ENCODE measurements at regions not wholly inside any gene's neighbourhood (a gene's known extent, or its start where the extent isn't known, plus 50 kb on each side); places are given as distances from the start of the nearest gene placed in this dataset.
"Not testable (repeated sequence)": the region's sequence is repeated elsewhere in the genome, so short reads cannot be mapped to it uniquely, and the experiment has no call there.

DNA sequence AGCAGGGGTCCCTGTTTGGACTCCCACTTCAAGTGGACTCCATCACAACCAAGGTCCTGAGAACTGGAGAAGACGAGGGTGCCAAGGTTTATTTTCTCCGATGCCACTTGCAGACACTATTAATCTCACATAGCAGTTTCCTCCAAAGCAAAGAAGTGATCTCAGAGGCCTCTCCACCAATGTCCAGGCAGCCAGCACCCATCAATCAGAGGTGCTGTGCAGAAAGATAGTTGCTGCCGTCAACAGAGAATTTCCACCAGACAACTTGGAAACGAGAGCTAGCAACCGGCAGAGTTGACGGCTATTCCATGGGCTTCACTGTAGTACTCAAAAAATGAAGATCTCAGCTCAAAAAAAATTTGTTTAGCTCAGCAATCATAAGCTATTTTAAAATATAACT is 438.6 kb upstream of the PFKP start:
- DNase-seq (ENCODE audit: low read depth in 2 of 2): no peak

DNA sequence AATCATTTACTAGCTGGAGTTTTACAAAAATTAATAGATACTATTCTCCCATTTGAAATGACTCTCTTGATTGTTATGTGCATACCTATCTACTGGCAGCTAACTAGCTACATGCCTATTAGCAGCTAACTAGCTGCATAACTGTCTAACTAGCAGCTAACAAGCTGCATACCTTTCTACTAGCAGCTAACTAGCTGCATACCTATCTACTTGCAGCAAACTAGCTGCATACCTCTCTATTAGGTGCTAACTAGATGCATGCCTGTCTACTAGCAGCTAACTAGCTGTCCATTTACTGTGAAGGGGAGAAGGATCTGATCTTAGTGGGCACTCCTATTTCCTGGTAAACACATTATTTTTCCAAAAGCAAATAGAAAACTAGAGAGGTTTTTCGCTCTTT is 439.4 kb upstream of the PFKP start:
- no peak for DNase-seq (ENCODE audit: low read depth in 2 of 2)

DNA sequence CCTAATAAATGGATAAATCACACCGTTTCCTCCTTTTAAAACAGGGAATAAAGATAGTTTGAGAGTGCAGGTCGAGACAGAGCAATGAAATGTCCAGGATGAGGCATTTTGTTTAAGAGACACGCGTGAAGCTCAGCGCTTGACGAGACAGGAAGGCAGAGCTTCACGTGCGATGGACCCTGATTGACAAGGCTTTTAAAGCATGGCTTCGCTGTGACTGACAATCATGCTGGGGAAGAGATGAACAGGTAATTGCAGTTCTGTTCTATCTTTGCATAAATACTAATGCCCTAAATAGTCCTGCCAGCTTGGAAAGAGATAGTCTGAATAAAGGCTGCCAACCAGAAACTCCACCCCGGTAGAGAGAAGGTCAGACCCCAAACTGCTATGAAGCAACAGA is 442.3 kb upstream of the PFKP start:
- no peak for DNase-seq (ENCODE audit: low read depth in 2 of 2)

DNA sequence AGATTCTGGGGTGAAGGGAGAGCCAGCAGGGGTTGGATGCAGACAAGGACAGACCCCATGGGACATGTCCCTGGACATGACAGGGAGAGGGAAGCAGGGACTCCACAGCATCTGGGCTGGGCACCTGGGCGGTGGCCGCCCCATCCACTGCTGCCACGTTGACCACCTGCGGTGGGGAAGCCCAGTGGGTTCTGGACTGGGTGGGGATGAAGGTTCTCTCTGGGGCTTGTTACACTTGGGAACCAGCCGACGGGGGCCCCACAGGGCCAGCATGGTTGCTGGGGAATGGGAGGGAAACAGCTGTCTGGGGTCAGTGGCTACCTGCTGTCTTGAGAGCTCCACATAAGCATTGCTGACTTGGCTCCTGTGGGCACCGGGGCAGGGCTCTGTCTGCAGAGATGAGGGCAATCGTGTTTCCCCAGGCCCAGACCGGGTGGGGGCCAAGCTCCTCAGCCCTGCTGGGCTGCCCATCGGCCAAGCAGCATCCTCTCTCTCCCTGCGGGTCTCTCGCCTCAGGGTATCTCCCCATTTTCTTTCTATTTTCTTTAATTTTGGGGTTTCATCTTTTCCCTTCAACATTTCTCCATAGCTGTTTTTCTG is 443.6 kb upstream of the PFKP start:
- no peak for DNase-seq (ENCODE audit: low read depth in 2 of 2)

DNA sequence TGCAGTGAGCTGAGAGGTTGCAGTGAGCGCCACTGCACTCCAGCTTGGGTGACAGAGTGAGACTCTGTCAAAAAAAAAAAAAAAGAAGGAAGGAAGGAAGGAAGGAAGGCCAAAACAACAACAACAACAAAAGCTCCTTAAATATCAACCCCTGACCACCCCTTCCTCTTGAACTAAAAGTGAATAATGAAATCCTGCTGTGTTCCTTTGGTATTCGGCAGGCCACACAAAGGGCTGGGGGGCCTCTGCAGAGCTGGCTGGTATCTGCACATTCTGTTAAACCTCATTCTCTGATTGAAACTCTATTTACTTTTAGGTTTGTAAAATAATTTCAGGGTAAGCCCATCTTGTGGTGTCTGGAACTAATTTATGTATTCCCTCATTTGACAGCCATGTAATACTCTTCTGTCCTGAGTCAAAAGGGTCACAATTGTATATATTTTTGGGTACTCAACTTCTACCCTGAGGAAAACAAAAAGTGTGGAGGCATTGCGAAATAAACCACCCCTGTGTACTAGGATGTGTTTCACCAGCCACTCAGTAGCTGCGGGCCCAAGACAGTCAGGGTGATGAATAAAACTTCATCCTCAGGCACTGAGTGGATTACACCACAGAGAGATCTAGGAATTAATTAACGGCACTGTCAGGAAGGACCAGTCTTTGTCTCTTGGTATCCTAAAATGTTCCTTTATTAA is 446.4 kb upstream of the PFKP start:
- DNase-seq (ENCODE audit: low read depth in 2 of 2): no peak

DNA sequence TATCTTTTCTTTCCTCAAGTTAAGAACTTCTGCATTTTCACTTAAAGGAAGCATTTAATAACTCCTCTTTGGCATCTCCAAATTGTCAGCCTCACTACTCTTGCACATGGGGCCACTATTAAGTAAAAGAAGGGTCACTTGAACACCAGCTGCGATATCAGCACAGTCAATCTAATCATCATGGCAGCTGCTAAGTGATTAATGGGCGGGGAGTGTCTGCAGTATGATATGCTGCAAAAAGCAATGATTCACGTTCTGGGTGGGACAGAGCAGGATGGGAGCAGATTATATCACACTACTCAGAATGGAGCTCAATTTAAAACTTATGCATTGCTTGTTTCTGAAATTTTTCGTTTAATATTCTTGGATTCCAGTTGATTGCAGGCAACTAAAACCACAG is 447.4 kb upstream of the PFKP start:
- no peak for DNase-seq (ENCODE audit: low read depth in 2 of 2)

DNA sequence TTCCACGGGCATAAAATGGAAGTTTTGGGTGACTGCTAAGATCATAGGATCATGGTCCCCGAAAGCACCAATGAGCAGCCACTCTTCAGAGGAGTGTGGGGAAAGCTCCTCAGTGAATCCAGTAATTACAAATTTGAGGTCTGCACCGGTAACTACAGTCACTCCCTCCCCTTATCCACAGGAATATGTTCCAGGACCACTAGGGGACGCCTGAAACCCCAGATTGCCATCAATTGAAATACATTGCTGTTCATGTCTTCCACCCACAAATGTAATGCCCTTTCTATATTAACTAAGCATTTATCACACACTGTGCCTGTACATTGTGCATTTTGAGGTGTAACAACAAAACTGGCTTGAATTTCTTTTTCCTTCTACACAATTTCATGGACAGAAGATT is 447.9 kb upstream of the PFKP start:
- no peak for DNase-seq (ENCODE audit: low read depth in 2 of 2)

DNA sequence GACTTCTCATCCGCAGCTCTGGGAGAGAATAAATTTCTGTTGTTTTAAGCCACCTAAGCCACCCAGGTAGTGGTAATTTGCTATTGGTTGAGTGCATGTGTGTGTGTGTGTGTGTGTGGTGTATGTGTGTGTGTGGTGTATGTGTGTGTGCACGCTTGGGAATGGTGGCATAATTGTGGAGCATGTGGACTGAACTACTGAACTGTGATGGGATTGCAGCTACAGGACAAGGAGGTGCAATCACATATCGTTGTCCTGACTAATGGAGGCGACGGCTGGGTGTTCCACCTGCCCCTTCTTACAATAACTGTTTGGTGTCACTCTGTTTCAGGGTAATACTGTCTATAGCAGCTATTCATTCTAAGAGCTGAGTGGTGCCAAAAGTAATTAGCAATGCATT is 448.7 kb upstream of the PFKP start:
- no peak for DNase-seq (ENCODE audit: low read depth in 2 of 2)

DNA sequence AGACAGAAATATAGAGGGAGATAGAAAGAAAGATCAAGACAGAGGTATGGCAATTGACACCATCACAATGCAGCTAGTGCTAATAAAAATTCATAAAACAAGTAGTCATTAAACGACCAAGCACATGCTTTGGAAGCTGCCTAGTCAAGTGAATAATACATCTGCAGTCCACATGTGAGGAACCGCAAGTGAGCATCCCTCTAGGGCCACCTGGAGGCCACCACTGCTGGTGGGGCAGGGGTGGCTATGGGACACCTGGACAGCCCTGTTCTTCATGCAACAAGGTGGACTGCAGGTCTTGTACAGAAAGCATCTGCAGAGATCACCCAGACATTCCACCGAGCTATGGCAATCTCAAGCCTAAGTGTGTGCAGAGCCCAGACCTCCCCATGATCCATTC is 451.1 kb upstream of the PFKP start:
- no peak for DNase-seq (ENCODE audit: low read depth in 2 of 2)

DNA sequence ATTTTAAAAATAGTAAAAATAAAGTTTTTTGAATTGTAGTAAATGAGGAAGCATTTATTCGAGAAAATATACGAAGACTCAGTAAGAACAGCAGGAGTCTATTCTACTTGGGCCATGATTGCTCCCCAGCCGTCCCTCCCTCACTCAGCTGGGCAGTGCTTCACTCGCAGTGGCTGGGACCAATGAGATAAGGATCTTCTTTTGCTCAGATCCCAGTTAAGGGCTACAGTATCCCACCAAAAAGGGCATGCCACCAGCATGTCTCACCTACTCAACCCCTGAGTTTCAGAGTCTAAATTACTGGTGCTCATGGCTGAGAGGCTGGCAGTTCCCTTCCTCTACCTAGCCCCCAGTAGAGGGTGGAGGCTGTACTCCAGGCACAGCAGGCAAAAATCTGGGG is 455.7 kb upstream of the PFKP start:
- no peak for DNase-seq (ENCODE audit: low read depth in 2 of 2)

DNA sequence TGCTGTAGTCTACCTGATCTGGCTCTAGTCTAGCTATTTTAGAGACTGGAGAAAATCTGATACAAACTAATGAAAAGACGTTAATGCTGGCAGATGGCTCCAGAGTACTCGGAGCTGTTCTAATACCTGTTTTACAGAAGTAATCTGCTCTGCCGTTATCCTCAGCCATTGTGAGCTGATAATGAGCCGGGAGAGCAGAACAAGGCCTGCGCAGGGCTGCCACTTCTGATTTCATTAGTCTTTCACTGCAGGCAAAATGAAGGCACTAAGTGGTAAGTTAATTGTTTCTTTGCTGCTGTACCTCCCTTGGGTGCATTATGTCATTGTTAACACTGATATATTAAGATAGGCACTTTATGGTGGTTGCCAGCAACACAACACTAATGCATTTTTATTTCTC is 456.4 kb upstream of the PFKP start:
- no peak for DNase-seq (ENCODE audit: low read depth in 2 of 2)

DNA sequence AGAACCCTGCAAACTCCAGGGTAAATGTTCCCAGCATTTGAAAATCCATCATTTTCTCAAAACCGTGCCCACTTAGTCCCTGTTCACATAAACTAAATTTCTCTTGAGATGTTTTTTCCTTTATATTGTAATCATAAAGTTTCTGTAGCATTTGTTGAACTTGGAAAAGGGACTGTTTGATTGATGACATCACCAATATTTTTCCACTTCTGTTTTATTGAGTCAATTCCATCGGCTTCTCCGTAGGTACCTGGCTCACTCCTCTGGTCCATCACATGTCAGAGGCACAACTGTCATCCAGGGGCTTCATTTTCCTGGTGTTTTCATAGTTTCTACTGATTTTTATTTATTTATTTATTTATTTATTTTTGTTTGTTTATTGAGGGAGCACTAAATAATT is 462.5 kb upstream of the PFKP start:
- no peak for DNase-seq (ENCODE audit: low read depth in 2 of 2)

DNA sequence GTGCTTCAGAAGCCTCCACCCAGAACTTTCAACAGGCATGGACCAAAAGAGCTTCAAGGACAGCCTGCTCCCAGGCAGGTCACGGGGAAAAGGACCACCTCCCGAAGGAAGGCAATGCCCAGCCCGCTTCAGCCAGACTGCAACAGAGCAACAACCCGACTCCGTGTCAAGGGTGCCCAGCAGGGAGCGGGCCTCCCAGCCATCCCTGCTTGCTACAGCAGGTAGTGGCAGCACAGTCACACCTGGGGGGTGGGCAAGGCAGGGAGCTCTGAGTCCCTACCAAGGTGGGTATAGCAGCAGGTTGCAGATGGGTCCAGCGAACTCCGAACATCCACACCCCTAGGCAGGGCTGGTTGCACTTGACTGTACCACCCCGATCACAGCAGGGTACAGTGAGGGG is 467.8 kb upstream of the PFKP start:
- DNase-seq (ENCODE audit: low read depth in 2 of 2): no peak

DNA sequence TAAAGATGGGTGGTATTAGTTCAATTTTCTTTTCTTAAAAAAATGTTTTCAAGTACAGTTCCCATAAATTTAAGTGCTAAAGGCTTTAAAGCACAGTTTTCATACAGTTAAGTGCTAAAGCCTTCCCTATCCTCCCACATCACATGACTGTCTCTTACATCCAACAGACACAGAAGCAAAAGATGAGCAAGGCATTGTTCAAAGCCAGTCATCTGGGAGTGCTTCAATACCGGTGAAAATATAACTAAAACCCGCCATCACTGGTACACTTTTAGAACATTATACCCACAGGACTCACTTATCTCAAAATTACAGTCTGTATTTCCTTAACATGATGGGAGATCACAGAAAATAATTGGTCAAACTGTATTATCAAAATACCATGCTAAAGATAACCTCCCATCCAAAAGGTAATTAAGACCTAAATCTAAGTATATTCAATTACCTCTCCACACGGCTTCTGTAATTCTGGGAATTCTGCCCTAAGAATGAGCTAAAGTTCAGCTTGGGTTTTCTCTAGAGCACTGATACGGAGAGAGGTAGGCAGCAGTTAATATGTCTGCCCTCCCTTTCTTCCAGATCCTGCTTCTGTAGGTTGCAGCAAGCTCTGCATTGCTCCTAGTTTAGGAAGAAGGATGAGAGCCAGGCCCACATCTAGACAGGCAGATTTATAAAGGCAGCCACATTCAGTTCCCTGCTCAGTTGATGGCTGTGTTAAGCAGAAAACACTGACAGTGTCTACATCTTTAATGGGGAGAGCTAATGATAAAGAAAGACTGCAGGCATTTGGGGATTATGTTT is 474.8 kb upstream of the PFKP start:
- no peak for DNase-seq (ENCODE audit: low read depth in 2 of 2)

DNA sequence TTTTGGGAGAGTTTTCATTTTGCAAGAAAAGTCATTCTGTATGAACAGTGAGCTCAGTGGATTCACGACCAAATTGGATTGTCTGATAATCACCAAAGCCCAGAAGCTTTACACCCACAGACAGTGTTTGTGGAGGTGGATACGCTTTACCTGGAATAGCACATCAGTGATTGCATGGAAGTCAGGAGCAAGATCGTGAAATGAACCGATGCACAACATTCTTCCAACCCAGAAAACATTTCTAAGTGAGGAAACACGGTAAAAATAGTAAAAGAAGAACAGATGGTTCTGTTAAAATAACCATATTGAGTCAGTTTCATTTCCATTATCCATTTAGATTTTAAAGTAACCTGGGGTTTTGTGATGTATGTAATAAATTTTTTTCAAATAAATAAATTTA is 478.2 kb upstream of the PFKP start:
- no peak for DNase-seq (ENCODE audit: low read depth in 2 of 2)

DNA sequence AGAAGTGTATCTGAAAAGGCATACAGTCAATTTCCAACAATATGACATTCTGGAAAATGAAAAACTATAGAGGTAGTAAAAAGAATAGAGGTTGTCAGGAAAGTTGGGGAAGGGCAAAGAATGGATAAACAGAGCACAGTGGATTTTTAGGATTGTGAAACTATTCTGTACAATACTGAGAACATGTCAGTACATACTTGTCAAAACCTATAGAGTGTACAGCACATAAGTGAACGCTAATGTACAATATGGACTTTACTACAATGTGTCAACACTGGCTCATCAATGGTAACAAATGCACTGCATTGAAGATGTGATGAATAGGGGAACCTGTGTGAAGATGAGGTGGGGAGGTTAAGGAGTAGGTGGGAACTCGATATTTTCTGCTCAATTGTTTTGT is 483.0 kb upstream of the PFKP start:
- no peak for DNase-seq (ENCODE audit: low read depth in 2 of 2)

DNA sequence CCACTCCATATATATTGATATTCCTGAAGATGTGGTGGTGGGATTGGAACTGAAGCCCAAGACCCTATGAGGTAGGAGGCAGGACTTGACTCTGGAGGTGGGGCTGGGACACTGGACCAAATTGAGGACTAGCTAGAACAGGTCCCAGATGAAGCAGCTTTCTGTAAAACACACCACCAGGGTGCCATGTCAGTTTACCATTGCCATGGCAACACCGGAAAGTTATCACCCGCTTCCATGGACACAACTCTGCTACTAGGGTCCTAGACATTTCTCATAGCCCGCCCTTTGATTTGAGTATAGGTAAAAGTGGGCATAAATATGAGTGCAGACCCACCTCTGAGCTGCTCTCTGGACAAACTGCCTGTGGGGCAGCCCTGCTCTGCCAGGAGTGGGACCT is 490.5 kb upstream of the PFKP start:
- DNase-seq (ENCODE audit: low read depth in 2 of 2): no peak

DNA sequence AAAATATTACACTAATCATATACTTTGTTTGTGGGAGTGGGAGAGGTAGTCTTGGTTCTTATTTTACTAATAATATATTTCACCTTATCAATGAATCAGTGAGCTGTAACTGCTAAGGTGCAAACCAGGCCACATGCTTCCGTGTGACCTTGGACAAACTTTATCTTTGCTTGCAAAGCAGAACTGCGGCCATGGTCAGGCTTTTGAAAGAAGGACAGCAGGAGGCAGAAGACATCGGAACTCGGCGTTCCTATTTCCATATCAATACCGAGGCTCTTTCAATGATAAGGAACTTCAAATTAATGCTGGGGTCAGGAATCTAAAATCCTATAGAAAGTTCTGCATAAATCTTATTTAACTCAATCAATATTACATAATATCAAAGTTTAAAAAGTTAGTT is 491.9 kb upstream of the PFKP start:
- DNase-seq (ENCODE audit: low read depth in 2 of 2): no peak

DNA sequence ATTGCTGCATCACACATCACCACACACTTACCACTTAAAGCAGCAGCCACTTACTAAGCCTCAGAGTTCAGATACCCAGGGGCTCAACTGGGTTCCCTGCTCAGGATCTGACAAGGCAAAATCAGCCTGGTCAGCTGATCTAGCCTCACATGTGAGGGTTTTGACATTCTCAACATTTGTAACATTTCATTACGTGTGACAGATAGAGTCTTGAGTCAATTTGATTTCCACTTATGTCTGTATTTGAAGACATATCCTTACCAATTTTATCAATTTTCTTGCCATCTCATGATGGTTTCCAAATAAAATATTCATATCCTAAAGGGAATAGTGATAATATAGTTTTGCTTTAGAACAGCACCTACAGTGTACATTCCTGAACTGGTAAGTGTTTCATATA is 494.7 kb upstream of the PFKP start:
- no peak for DNase-seq (ENCODE audit: low read depth in 2 of 2)

DNA sequence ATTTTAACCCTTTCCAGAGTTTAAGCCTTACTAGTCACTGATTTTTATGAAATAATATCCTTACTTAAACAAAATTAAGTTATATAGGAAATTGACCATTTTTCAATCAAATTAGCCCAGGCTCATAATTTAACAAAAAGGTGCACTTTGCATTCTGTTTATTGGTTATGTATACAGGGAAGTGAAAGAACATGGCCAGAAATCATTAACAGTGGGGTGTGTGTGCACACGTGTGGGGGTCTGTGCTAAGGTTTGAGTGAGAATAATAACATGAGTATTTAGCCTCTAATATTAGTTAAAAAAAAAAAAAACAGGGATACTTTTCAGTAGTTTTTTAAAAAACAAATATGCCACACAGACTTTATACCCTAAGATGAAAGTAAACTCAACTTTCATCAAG is 510.5 kb upstream of the PFKP start:
- no peak for DNase-seq (ENCODE audit: low read depth in 2 of 2)

DNA sequence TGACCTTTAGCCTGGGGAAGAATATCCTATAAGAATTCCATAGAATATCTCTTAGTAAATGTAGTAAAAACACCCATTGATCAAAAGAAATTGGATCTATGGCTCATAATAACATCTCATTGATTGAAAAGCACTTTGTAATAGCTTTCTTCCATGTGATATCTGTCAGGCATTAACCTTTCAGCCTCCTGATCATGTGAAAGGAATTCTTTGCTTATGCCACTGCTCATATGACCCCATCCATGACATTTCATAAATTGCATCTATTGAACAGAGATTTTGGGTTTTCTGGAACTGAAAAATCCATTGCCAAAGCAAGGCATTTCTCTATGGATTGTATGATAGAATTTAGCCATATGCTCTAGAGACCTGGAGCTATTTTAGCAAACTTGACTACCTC is 519.3 kb upstream of the PFKP start:
- no peak for DNase-seq (ENCODE audit: low read depth in 2 of 2)

DNA sequence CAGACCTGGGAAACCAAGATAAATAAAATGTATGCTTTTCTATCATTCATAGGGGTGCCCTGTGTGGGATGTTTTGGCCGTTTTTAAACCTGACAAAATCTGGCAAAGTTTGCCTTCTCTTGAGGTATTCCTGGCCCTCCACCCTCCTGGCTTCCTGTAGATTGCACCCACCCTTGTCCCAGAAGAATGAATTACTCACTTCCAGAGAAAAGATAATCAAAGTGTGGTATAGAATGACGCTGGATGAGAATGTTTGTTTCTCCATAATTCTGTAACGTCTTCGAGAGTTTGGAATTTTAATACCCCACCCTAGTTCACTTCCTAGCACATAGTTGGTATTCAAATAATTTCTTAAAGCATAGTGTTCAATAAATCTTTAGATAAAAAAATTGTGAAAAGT is 519.7 kb upstream of the PFKP start:
- DNase-seq (ENCODE audit: low read depth in 2 of 2): no peak

DNA sequence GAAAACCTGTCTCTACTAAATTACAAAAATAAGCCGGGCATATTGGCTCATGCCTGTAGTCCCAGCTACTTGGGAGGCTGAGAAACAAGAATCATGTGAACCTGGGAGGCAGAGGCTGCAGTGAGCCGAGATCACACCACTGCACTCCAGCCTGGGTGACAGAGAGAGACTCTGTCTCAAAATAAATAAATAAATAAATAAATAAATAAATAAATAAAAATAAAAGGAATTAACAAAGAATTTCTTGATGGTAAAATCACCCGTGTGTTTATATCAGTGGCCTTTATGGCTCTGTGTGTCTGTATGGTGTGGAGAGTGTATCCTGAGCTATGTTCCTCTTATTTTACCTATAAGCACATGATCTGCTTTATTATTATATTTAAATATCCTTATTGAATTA is 520.5 kb upstream of the PFKP start:
- not testable (repeated sequence) for DNase-seq (ENCODE audit: low read depth in 2 of 2)

All from stimulated activated CD4-positive, alpha-beta T cell treated with anti-CD3 and anti-CD28 coated beads, Interleukin-4, amount 100 ng/mL, for 48 hours (primary cell).